ENCODE measurements at regions not wholly inside any gene's neighbourhood (a gene's known extent, or its start where the extent isn't known, plus 50 kb on each side); places are given as distances from the start of the nearest gene placed in this dataset.
"Not testable (repeated sequence)": the region's sequence is repeated elsewhere in the genome, so short reads cannot be mapped to it uniquely, and the experiment has no call there.

DNA sequence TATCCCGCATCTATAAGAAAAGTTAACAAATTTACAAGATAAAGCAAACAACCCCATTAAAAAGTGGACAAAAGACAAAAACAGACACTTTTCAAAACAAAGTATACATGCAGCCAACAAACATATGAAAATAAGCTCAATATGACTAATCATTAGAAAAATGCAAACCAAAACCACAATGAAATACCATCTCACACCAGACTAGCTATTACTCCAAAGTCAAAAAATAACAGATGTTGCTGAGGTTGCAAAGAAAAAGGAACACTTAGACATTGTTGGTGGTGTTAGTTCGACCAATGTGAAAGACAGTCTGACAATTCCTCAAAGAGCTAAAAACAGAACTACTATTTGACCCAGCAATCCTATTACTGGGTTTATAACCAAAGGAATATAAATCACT, 968.6 kb upstream of the USP15 start:
- DNase-seq (ENCODE audit: low spot score) = no peak

DNA sequence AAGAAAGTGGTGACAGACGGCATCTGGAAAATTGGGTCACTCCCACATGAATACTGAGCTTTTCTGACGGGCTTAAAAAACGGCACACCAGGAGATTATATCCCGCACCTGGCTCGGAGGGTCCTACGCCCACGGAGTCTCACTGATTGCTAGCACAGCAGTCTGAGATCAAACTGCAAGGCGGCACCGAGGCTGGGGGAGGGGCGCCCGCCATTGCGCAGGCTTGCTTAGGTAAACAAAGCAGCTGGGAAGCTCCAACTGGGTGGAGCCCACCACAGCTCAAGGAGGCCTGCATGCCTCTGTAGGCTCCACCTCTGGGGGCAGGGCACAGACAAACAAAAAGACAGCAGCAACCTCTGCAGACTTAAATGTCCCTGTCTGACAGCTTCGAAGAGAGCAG, 966.2 kb upstream of the USP15 start:
- DNase-seq (ENCODE audit: low spot score) = not testable (repeated sequence)

GRCh38 chr12:61301817-61302216, 958.4 kb upstream of the USP15 start:
- DNase-seq (ENCODE audit: low spot score) = no peak

DNA sequence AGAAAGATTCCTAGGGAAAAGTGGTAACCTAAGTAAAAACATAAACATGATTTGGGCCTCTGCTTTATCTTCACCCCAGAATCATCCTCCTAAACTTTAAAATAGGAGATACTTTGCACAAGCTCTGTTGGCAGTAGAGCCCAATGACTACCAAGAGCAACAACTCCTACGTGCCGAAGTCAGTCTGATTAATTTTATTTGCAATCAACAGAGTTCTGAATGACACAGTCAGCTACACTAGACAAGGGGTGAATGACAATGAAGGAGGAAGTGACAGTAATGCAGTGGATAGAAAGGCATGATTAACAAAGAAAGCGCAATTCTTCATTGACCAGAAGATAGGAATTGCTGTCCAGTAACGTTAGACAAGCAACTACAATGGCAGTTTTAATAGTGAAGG, 957.9 kb upstream of the USP15 start:
- DNase-seq (ENCODE audit: low spot score) = no peak

- DNase-seq (ENCODE audit: low spot score) = no peak
Observed at GRCh38 chr12:61308220-61308619, 952.0 kb upstream of the USP15 start.

GRCh38 chr12:61311413-61311812, 948.8 kb upstream of the USP15 start:
- DNase-seq (ENCODE audit: low spot score) = no peak

DNA sequence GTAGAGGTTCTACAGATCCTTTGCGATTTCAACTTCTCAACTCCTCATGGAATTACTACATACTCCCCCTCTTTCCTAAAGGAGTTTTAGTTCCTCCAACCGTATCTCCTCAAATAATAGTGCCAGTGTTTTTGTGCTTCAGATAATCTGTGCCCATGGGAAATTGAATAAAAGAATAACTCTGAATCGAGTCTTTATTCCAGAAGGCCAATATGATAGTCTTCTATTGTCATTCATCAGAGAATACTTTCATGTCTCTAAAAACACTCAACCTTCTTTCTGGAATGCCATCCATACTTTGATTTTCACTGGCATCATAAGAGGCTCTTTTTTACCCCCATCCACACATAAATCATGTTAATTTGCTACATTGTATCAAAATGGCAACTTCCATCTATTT, 911.3 kb upstream of the USP15 start:
- no peak for DNase-seq (ENCODE audit: low spot score)

GRCh38 chr12:61355105-61355504, 905.1 kb upstream of the USP15 start:
- DNase-seq (ENCODE audit: low spot score) = no peak

- no peak for DNase-seq (ENCODE audit: low spot score)
Observed at GRCh38 chr12:61356485-61356884, 903.7 kb upstream of the USP15 start.

- no peak for DNase-seq (ENCODE audit: low spot score)
Observed at GRCh38 chr12:61357496-61357895, 902.7 kb upstream of the USP15 start.

GRCh38 chr12:61362037-61362436, 898.2 kb upstream of the USP15 start:
- DNase-seq (ENCODE audit: low spot score) = no peak

- no peak for DNase-seq (ENCODE audit: low spot score)
Observed at GRCh38 chr12:61365001-61365400, 895.2 kb upstream of the USP15 start.

DNA sequence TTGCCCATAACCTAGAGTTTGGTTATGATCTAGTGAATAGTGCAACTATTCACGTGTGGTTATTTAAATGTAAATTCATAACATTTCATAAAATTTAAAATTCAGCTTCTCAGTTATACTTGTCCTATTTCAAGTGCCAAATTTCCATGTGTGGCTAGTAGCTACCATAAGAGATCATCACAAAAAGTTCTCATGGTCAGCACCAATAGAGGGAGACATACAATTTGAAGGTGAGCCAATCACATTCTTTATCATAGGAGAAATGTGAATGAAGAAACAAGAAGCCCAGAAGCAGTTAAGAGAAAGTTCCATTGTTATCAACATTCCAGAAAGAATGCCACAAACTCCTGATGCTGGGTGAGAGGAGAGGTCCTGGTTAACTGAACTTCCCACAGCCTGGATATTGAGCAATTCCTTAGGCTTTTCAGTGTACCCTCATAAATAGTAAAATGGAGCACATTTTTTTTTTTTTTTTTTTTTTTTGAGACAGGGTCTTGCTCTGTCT, 892.9 kb upstream of the USP15 start:
- DNase-seq (ENCODE audit: low spot score) = no peak

GRCh38 chr12:61369241-61369910, 890.8 kb upstream of the USP15 start:
- no peak for DNase-seq (ENCODE audit: low spot score)

GRCh38 chr12:61384511-61384910, 875.7 kb upstream of the USP15 start:
- no peak for DNase-seq (ENCODE audit: low spot score)

GRCh38 chr12:61385771-61386170, 874.4 kb upstream of the USP15 start:
- no peak for DNase-seq (ENCODE audit: low spot score)

- no peak for DNase-seq (ENCODE audit: low spot score)
Observed at GRCh38 chr12:61397668-61398067, 862.5 kb upstream of the USP15 start.

- DNase-seq (ENCODE audit: low spot score) = no peak
Observed at GRCh38 chr12:61412201-61412600, 848.0 kb upstream of the USP15 start.

GRCh38 chr12:61414470-61414869, 845.7 kb upstream of the USP15 start:
- no peak for DNase-seq (ENCODE audit: low spot score)

DNA sequence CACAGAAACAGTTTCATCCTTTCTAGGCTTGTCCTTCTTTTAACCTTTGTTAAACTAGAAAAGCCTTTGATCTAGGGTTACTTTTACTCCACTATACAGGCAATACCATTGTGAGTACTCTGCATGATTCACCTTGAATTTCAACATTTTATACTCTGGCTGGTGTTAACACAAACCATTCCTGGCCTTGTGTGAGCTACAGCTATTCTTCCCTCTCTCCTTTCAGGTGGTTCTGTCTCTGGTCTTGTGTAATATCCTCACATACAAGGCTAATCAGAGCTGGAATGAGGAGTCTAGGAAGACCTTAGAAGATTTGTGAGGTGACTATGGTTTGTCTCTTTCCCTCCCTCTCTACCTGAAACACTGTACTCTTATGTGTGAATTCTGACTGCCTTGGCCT, 837.4 kb upstream of the USP15 start:
- DNase-seq (ENCODE audit: low spot score) = no peak

DNA sequence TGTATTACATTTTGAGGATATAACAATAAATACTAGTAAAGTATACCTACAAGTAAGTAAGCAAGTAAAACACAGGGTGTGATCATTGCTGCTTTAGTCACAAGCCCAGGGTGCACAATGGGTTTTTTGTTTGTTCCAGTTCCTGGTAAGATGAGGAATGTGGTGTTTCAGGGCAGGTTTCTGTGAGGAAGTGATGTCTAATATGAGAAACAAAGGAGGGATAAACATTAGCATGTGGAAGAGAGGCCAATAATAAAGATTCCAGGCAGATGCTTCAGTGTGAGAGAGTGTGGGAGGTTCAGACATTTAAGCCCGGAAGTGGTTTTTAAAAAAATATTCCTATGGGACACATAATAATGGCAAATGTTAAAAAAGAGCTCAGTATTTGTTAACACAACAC, 808.1 kb upstream of the USP15 start:
- no peak for DNase-seq (ENCODE audit: low spot score)

DNA sequence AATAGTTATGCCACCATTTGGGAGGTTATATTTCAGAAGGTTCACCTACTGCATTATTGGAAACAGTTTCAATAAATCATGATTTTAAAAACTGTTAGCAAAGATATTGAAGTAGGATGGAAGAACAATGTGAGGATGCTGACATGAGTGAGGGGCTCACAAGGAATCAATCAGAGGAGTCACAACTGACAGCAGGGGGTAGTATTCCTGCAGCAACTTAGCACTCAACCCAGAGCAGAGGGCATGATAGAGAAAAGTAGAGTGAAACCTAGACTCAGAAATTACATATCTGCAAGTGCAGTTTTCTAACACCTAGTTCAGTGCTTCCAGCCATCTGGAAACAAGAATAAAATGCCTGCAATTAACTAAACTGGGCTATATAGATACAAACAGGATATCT, 772.5 kb upstream of the USP15 start:
- no peak for DNase-seq (ENCODE audit: low spot score)

GRCh38 chr12:61490526-61491498, 769.4 kb upstream of the USP15 start:
- no peak for DNase-seq (ENCODE audit: low spot score)
